ENCODE measurements at regions not wholly inside any gene's neighbourhood (a gene's known extent, or its start where the extent isn't known, plus 50 kb on each side); places are given as distances from the start of the nearest gene placed in this dataset.

DNA sequence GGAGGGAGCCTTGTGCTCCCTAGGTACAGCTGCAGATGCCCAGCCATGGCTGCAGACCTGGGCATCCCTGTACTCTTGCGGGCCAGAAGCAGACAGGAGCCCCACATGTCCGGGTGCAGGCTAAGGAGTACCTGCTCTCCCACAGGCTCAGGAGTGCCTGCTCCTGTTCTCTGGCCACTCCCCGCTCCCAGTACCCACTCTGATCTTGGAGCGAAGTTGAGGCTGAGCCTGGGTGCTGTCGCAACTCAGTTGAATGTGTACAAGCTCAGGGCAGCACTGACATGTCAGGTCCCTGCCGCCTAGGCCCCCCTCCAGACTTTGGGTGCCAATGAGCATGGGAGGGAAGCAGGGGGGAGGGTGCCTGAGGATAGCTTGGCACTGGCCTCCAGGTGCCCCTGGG is 666.9 kb downstream of the PLPP3 start:
- Histone ChIP-seq H2BK15ac (ENCODE audit: low read depth, low read length) (no peak overlapping the region), H3K9me3 (ENCODE audit: control insufficient read depth, low read depth, low read length) (peaks cover 4% of the 10 kb centered on the region), H2AFZ (ENCODE audit: low read length) (no peak overlapping the region), H3K14ac (ENCODE audit: insufficient read depth, low read length) (no peak overlapping the region), H3K79me2 (ENCODE audit: insufficient read depth, low read length) (no peaks in the 10 kb centered on the region), H3K23ac (ENCODE audit: insufficient read length, low read depth, low read length) (no peak overlapping the region), H2BK12ac (ENCODE audit: insufficient read length, low read depth, low read length) (no peak overlapping the region), H2AK5ac (ENCODE audit: insufficient read length, low read length) (no peak overlapping the region), H2BK120ac (ENCODE audit: low read depth, low read length, poor library complexity, severe bottlenecking) (no peak overlapping the region), H3K23me2 (ENCODE audit: insufficient read length, low read depth, low read length, poor library complexity, severe bottlenecking) (no peaks in the 10 kb centered on the region), H3K18ac (ENCODE audit: insufficient read length, low read depth, low read length) (no peak overlapping the region), H3K9ac (ENCODE audit: extremely low read depth, insufficient read length, low read length) (no peak overlapping the region), H4K20me1 (ENCODE audit: control insufficient read depth, insufficient read depth, insufficient read length) (no peaks in the 10 kb centered on the region), H3K4me1 (ENCODE audit: insufficient read depth, low read length) (no peaks in the 10 kb centered on the region), H3K79me1 (ENCODE audit: insufficient read depth, low read depth, low read length, poor library complexity, severe bottlenecking) (no peaks in the 10 kb centered on the region), H3K56ac (ENCODE audit: insufficient read length, low read depth, low read length) (no peak overlapping the region), H3K27me3 (ENCODE audit: insufficient read depth, low read length) (no peaks in the 10 kb centered on the region), H3K4me2 (ENCODE audit: insufficient read depth, insufficient read length, low read length) (no peak overlapping the region), H2BK20ac (ENCODE audit: low read depth, low read length, poor library complexity, severe bottlenecking) (no peak overlapping the region), H3K4ac (ENCODE audit: low read depth, low read length) (no peak overlapping the region), H4K5ac (ENCODE audit: insufficient read length, low read depth, low read length) (no peak overlapping the region), H3K27ac (ENCODE audit: insufficient read length, low read depth, low read length) (no peak overlapping the region), H4K91ac (ENCODE audit: insufficient read length, low read depth, low read length) (no peak overlapping the region), H3T11ph (ENCODE audit: low read length) (no peak overlapping the region), H4K8ac (replicated peaks; ENCODE audit: insufficient read length, low read depth, low read length) (no peak overlapping the region), H2BK5ac (ENCODE audit: insufficient read length, low read length) (no peak overlapping the region)
- Mint-ChIP-seq H3K27me3 (ENCODE audit: low read depth) (no peaks in the 10 kb centered on the region), H3K9me3 (peaks cover 8 to 10% of the 10 kb centered on the region in 2 experiments), H3K27ac (no peak overlapping the region), H3K4me3 (no peak overlapping the region), H3K36me3 (ENCODE audit: insufficient read depth in 1 of 3, low read depth in 3 of 3) (peaks cover 0 to 9% (median 2%) of the 10 kb centered on the region in 3 experiments; a peak in 5 of 7 replicates), H3K4me1 (no peaks in the 10 kb centered on the region)
- no CpG with 5 or more reads among the region's 6 CpGs for WGBS (ENCODE audit: extremely low coverage, insufficient read length, low lambda C conversion rate)
- TF ChIP-seq, protein P1, sequence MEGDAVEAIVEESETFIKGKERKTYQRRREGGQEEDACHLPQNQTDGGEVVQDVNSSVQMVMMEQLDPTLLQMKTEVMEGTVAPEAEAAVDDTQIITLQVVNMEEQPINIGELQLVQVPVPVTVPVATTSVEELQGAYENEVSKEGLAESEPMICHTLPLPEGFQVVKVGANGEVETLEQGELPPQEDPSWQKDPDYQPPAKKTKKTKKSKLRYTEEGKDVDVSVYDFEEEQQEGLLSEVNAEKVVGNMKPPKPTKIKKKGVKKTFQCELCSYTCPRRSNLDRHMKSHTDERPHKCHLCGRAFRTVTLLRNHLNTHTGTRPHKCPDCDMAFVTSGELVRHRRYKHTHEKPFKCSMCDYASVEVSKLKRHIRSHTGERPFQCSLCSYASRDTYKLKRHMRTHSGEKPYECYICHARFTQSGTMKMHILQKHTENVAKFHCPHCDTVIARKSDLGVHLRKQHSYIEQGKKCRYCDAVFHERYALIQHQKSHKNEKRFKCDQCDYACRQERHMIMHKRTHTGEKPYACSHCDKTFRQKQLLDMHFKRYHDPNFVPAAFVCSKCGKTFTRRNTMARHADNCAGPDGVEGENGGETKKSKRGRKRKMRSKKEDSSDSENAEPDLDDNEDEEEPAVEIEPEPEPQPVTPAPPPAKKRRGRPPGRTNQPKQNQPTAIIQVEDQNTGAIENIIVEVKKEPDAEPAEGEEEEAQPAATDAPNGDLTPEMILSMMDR (conservative IDR thresholded peaks at IDR 0.05), result no peak
- DNase-seq, result no peak

Measured in H9 (cell line).